HL-60 (cell line): ENCODE measurements at regions not wholly inside any gene's neighbourhood (a gene's known extent, or its start where the extent isn't known, plus 50 kb on each side); places are given as distances from the start of the nearest gene placed in this dataset.

Experiments used
- DNase-seq, 2 experiments: peaks; one replicate each; pipeline ENCODE4 v3.0.0-alpha.2; 2010 to 2020; ENCODE audit warnings: low read depth in 1 of 2, low spot score in 1 of 2
- H3K27ac ChIP-seq: fragments of 250-450 bp; sonication (Bioruptor Pico); replicated peaks from 2 replicates; pipeline ENCODE4 v1.5.1; 2020; ENCODE audit warnings: mild to moderate bottlenecking, moderate library complexity
- H3K27me3 ChIP-seq: fragments of 250-450 bp; sonication (Bioruptor Pico); 2 replicates; pipeline ENCODE4 v1.5.1; 2021; ENCODE audit warnings: mild to moderate bottlenecking, moderate library complexity; ENCODE audit not compliant: insufficient read depth, poor library complexity, severe bottlenecking
- H3K4me3 ChIP-seq: replicated peaks from 2 replicates; pipeline ENCODE4 v1.5.1; 2011; ENCODE audit warnings: mild to moderate bottlenecking, control low read depth, low read length; ENCODE audit not compliant: insufficient read depth
- GABPA ChIP-seq: IDR thresholded peaks from 2 replicates; pipeline ENCODE4 v1.6.1; 2012; ENCODE audit warnings: low read depth
- POLR2AphosphoS5 ChIP-seq: IDR thresholded peaks from 2 replicates; pipeline ENCODE4 v1.6.1; 2012; ENCODE audit warnings: low read depth
- REST ChIP-seq: IDR thresholded peaks from 2 replicates; pipeline ENCODE4 v1.6.1; 2012; ENCODE audit warnings: low read depth; ENCODE audit not compliant: insufficient replicate concordance
- SPI1 ChIP-seq: IDR thresholded peaks from 2 replicates; pipeline ENCODE4 v1.6.1; 2012; ENCODE audit warnings: low read depth, mild to moderate bottlenecking, borderline replicate concordance
- TF ChIP-seq, protein P1 (sequence below): IDR thresholded peaks from one replicate; pipeline ENCODE4 v1.5.1; 2011; ENCODE audit warnings: low read length, control low read depth, inconsistent platforms; ENCODE audit not compliant: insufficient read depth

DNA sequence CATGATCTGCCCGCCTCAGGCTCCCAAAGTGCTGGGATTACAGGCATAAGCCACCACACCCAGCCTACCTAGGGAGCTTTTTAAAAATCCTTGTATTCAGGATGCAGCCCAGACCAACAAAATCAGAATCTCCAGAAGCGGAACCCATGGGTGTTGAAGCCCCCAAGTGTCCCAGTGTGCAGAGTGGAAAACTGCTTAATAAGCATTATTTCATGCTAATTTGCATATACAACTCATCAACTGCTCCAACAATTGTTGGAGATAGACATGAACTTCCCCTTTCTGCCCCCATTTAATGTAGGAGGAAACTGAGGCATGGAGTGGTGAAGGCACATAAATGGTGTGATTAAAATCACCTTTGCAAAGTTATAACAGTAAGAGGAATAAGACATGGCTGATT lies 84.3 kb upstream of the C16orf82 start:
- no peaks in the 10 kb centered on the region for H3K27me3 ChIP-seq
- H3K4me3 ChIP-seq = no peak overlapping the region
- no peak for TF ChIP-seq POLR2AphosphoS5
- TF ChIP-seq, protein P1, sequence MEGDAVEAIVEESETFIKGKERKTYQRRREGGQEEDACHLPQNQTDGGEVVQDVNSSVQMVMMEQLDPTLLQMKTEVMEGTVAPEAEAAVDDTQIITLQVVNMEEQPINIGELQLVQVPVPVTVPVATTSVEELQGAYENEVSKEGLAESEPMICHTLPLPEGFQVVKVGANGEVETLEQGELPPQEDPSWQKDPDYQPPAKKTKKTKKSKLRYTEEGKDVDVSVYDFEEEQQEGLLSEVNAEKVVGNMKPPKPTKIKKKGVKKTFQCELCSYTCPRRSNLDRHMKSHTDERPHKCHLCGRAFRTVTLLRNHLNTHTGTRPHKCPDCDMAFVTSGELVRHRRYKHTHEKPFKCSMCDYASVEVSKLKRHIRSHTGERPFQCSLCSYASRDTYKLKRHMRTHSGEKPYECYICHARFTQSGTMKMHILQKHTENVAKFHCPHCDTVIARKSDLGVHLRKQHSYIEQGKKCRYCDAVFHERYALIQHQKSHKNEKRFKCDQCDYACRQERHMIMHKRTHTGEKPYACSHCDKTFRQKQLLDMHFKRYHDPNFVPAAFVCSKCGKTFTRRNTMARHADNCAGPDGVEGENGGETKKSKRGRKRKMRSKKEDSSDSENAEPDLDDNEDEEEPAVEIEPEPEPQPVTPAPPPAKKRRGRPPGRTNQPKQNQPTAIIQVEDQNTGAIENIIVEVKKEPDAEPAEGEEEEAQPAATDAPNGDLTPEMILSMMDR = no peak
- no peak for TF ChIP-seq SPI1
- TF ChIP-seq GABPA = no peak
- TF ChIP-seq REST = no peak
- no peak overlapping the region for H3K27ac ChIP-seq
- no peak for DNase-seq

GRCh38 chr16:26983426-26983825 lies 83.3 kb upstream of the C16orf82 start:
- H3K4me3 ChIP-seq = no peak overlapping the region
- no peaks in the 10 kb centered on the region for H3K27me3 ChIP-seq
- H3K27ac ChIP-seq = no peak overlapping the region
- no peak for DNase-seq
- TF ChIP-seq POLR2AphosphoS5 (no peak), GABPA (no peak), REST (no peak), SPI1 (no peak)
- TF ChIP-seq, protein P1 = no peak

GRCh38 chr16:26985100-26986065 lies 81.3 kb upstream of the C16orf82 start:
- H3K27ac ChIP-seq = no peak overlapping the region
- H3K27me3 ChIP-seq = no peaks in the 10 kb centered on the region
- TF ChIP-seq SPI1 = no peak
- TF ChIP-seq GABPA = no peak
- no peak for TF ChIP-seq REST
- no peak overlapping the region for H3K4me3 ChIP-seq
- DNase-seq = no peak
